Type B pancreatic cell (in vitro differentiated cells): ENCODE measurements at regions not wholly inside any gene's neighbourhood (a gene's known extent, or its start where the extent isn't known, plus 50 kb on each side); places are given as distances from the start of the nearest gene placed in this dataset.

Experiments used
- DNase-seq: peaks from one replicate; pipeline ENCODE4 v3.0.0; 2021; ENCODE audit warnings: mixed read lengths; ENCODE audit not compliant: unreplicated experiment; ENCODE audit errors: extremely low spot score
- H3K27ac Mint-ChIP-seq: 2 replicates; pipeline ENCODE4 v1.8.0; 2021; ENCODE audit warnings: mild to moderate bottlenecking, mixed read lengths
- H3K27me3 Mint-ChIP-seq: 2 replicates; pipeline ENCODE4 v1.8.0; 2021; ENCODE audit warnings: mixed read lengths
- H3K36me3 Mint-ChIP-seq: 2 replicates; pipeline ENCODE4 v1.8.0; 2021; ENCODE audit warnings: mixed read lengths
- H3K4me1 Mint-ChIP-seq: one replicate; pipeline ENCODE4 v1.8.0; 2021; ENCODE audit warnings: mixed read lengths; ENCODE audit not compliant: unreplicated experiment
- H3K4me3 Mint-ChIP-seq: 2 replicates; pipeline ENCODE4 v1.8.0; 2021; ENCODE audit warnings: mild to moderate bottlenecking, mixed read lengths
- H3K9me3 Mint-ChIP-seq: 2 replicates; pipeline ENCODE4 v1.8.0; 2021; ENCODE audit warnings: mixed read lengths
- TF ChIP-seq, protein P1 (sequence below): fragments of 200-600 bp; sonication (generic); conservative IDR thresholded peaks from 2 replicates; pipeline ENCODE4 v1.5.0; 2021; ENCODE audit warnings: antibody characterized with exemption, mild to moderate bottlenecking

DNA sequence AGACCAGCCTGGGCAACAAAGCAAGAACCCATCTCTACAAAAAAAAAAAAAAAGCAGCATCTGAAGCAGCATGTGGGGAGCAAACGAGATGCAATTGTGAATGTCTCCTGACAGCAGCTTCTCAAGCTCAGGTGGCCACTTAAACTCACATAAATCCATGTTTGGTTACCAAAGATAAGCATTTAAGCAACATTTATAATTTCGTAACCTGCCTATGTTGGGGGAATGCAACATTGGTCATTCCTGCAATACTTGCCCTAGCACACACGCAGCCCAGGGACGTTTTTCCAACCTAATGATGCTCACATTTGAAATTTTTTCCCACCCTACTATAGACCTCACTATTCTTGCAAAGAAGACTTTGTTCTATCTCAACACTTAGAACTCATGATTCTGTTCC lies 113.3 kb downstream of the ZFP64 start:
- no peak for DNase-seq
- Mint-ChIP-seq H3K36me3 (no peaks in the 10 kb centered on the region), H3K4me3 (no peak overlapping the region), H3K27me3 (no peaks in the 10 kb centered on the region), H3K9me3 (no peaks in the 10 kb centered on the region), H3K27ac (no peak overlapping the region), H3K4me1 (peaks cover 6% of the 10 kb centered on the region)
- TF ChIP-seq, protein P1, sequence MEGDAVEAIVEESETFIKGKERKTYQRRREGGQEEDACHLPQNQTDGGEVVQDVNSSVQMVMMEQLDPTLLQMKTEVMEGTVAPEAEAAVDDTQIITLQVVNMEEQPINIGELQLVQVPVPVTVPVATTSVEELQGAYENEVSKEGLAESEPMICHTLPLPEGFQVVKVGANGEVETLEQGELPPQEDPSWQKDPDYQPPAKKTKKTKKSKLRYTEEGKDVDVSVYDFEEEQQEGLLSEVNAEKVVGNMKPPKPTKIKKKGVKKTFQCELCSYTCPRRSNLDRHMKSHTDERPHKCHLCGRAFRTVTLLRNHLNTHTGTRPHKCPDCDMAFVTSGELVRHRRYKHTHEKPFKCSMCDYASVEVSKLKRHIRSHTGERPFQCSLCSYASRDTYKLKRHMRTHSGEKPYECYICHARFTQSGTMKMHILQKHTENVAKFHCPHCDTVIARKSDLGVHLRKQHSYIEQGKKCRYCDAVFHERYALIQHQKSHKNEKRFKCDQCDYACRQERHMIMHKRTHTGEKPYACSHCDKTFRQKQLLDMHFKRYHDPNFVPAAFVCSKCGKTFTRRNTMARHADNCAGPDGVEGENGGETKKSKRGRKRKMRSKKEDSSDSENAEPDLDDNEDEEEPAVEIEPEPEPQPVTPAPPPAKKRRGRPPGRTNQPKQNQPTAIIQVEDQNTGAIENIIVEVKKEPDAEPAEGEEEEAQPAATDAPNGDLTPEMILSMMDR, result no peak

- Mint-ChIP-seq H3K27ac (no peak overlapping the region), H3K9me3 (no peaks in the 10 kb centered on the region), H3K4me1 (no peaks in the 10 kb centered on the region), H3K36me3 (peaks cover 8% of the 10 kb centered on the region), H3K4me3 (no peak overlapping the region), H3K27me3 (no peaks in the 10 kb centered on the region)
- TF ChIP-seq, protein P1, result no peak
- DNase-seq, result no peak
Measured at GRCh38 chr20:52076164-52076563, 115.4 kb downstream of the ZFP64 start.

- H3K27me3 Mint-ChIP-seq, result no peaks in the 10 kb centered on the region
Measured at GRCh38 chr20:52075400-52075799, 116.2 kb downstream of the ZFP64 start.

GRCh38 chr20:52071136-52071535 lies 120.4 kb downstream of the ZFP64 start:
- peaks cover 8% of the 10 kb centered on the region for H3K36me3 Mint-ChIP-seq
- DNase-seq, result no peak
- no peak overlapping the region for H3K27ac Mint-ChIP-seq
- H3K27me3 Mint-ChIP-seq, result no peaks in the 10 kb centered on the region
- TF ChIP-seq, protein P1, result no peak
- H3K4me3 Mint-ChIP-seq, result no peak overlapping the region
- no peaks in the 10 kb centered on the region for H3K4me1 Mint-ChIP-seq
- no peaks in the 10 kb centered on the region for H3K9me3 Mint-ChIP-seq

More at GRCh38 chr20:52075400-52075799, 116.2 kb downstream of the ZFP64 start:
- Mint-ChIP-seq H3K9me3 (no peaks in the 10 kb centered on the region), H3K4me3 (no peak overlapping the region), H3K4me1 (no peaks in the 10 kb centered on the region), H3K36me3 (peaks cover 8% of the 10 kb centered on the region), H3K27ac (no peak overlapping the region)
- no peak for DNase-seq
- TF ChIP-seq, protein P1, result no peak

GRCh38 chr20:52064931-52065330 lies 126.6 kb downstream of the ZFP64 start:
- Mint-ChIP-seq H3K4me3 (no peak overlapping the region), H3K27ac (no peak overlapping the region), H3K27me3 (no peaks in the 10 kb centered on the region), H3K9me3 (no peaks in the 10 kb centered on the region), H3K4me1 (no peaks in the 10 kb centered on the region), H3K36me3 (no peaks in the 10 kb centered on the region)
- no peak for DNase-seq
- TF ChIP-seq, protein P1, result no peak
